HuH-7 (cell line): ENCODE measurements at regions not wholly inside any gene's neighbourhood (a gene's known extent, or its start where the extent isn't known, plus 50 kb on each side); places are given as distances from the start of the nearest gene placed in this dataset.

ENCODE experiments used
- DNase-seq: peaks from one replicate; pipeline ENCODE4 v3.0.0; 2011; ENCODE audit warnings: low spot score

GRCh38 chr6:130314271-130314670 lies 51.5 kb upstream of the TMEM200A start:
- no peak for DNase-seq

DNA sequence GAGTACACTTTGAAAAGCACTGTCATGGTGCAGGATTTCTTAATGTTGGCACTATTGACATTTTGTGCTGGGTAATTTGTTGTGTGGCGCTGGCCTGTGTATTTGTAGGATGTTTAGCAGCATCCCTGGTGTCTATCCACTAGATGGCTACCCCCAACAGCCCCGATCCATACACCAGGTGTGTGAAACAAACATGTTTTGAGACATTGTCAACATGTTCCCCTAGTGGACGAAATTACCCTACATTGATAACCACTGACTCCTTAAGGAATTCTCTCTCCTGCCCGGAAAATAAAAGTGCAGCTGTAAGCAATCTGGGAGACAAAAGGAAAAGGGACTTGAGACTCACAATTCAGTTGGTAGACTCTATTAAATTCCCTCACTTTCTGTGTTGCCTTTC lies 52.6 kb upstream of the TMEM200A start:
- no peak for DNase-seq

DNA sequence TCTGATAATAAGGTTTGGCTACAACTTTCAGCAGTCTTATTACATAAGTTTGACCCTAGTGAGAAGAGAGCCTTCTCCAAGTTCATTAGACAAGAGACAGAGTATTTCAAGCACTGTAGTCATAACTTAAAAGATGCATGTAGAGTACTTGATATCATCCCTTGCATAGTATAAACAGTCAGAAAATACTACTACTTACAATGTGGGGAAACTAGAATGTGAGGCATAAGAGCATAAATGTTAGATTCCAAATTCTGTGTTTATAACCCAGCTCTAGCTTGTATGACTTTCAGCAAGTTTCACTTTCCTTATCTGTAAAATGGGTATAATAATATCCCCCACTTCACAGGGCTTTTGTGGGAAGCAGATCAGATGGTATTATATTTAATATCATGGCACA lies 56.8 kb upstream of the TMEM200A start:
- no peak for DNase-seq

DNA sequence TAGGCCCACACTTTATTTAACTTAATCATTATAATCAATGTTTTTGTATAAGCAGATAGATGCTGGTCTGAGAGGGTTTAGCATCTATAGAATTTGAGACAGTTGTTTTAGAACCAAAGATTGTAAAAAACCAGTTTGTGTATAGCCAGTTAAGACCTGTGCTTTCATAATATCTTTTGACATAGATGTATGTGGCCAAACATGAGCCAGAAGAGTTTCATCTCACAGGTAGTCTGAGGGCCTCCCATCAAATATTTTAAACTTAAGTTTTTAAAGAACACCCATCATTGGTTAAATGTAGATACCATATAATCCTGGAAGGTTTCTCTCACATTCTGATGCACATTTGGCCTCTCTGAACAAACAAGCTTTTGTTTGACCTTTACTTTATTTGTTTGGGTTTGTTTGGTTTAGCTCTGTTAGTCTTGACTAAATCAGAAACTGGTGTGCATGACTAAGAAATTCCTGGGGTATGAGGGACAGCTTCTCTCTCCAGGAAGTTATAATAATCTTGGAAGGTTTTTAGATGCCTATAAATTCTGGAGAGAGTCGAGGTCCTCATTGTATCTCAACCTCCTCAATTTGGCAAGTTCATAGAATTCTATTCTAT lies 58.0 kb upstream of the TMEM200A start:
- DNase-seq, result peak; percentile 30

- DNase-seq, result no peak
Measured at GRCh38 chr6:130306377-130306776, 59.4 kb upstream of the TMEM200A start.

GRCh38 chr6:130303431-130303830 lies 62.4 kb upstream of the TMEM200A start:
- no peak for DNase-seq

GRCh38 chr6:130298258-130298657 lies 67.6 kb upstream of the TMEM200A start:
- DNase-seq, result no peak

DNA sequence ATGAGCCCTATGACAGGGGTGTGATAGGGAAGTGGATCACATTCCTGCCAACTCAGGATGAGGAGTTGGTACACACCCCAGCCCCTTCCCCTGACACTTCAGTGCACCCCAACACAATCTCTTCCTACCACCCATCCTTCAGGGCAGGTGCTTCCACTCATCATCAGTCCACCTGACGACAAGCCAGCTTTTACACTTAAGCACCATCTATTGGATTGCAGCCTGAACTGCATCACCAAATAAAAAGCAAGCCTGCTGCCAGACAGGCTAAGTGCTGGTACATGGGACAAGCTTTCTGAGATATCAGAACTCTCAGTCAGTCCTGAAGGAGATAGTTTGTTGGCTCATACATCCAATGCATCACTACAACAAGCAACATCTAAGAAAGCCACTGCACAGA lies 69.0 kb upstream of the TMEM200A start:
- no peak for DNase-seq

GRCh38 chr6:130293800-130294199 lies 71.0 kb upstream of the SAMD3 start:
- DNase-seq, result peak; percentile 26

GRCh38 chr6:130288065-130288464 lies 65.3 kb upstream of the SAMD3 start:
- no peak for DNase-seq

DNA sequence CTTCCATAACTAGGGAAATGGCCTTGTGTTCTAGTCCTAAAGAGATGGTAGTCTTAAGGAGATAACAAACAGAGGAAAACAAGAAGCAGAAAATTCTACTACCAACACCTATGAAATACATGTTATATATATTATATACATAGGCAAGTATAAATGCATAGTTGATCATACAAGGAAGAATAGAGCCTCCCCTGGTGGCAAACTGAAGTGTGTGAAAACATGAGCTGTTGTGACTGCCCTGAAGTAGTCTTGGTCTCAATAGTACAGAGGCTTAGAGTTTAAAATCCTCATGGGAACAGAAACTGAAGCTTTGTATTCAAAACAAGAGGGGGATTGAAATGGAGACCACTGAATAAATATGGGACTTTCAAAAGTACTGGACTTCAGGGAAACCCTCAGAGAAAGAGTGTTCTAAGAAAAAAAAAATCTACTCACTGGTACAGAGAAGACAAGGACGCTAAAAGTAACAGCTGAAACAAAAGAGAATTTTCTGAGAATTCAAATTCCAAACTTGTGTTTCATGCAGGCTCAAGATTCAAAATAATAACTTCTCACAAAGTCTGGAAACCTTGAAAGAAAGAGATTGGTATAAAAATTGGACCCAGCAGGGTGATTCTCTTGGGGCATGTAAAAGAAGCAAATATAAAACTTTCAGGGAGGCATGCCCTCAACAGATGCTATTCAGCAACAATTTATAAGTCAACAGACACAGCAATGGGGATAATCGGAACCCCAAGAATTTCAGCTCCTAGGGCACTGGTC lies 59.7 kb upstream of the SAMD3 start:
- DNase-seq, result peak; percentile 9

DNA sequence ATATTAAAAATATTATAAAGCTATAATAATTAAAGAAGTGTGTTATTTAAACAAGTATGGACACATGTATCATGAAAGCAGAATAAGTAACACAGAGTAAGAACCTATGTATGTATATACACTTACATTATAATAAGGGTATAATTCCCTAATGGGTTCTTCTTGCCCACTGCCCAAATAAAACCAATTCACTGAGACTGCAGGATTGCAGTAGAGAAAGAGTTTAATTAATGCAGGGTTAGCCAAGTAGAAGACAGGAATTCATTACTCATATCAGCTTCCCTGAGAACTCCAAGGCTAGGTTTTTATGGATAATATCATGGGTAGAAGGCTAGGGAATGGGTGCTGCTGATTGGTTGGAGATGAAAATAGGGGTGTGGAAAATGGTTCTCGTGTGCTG lies 53.8 kb upstream of the SAMD3 start:
- no peak for DNase-seq

DNA sequence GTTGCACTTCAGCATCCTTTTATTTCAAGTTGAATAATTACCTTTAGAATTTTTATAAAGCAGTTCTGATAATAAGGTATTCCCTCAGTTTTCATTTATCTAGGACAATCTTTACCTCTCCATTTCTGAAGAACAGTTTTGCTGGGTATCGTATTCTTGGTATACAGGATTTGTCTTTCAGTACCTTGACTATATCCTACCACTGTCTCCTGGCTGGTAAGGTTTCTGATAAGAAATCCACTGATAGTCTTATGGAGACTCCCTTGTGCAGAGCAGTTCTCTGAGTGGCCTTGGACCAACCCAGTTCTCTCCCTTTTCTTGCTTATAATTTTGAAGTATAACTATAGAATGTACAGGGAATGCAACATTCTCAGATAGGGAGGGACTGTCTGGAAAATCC lies 51.3 kb upstream of the SAMD3 start:
- DNase-seq, result no peak
